Hepatocyte (in vitro differentiated cells): ENCODE measurements at regions not wholly inside any gene's neighbourhood (a gene's known extent, or its start where the extent isn't known, plus 50 kb on each side); places are given as distances from the start of the nearest gene placed in this dataset.

Experiments used
- DNase-seq: peaks from one replicate; pipeline ENCODE4 v3.0.0-alpha.2; 2016; ENCODE audit warnings: low spot score
- H2AFZ ChIP-seq: fragments of 200-600 bp; sonication (generic); 2 replicates; pipeline ENCODE4 v1.6.0; 2016; ENCODE audit warnings: antibody characterized with exemption, mild to moderate bottlenecking
- H3K27ac ChIP-seq: fragments of 200-600 bp; sonication (generic); 2 replicates; pipeline ENCODE4 v1.5.1; 2016; ENCODE audit warnings: mild to moderate bottlenecking
- H3K27me3 ChIP-seq: fragments of 200-600 bp; sonication (generic); 2 replicates; pipeline ENCODE4 v1.6.1; 2016
- H3K36me3 ChIP-seq: fragments of 200-600 bp; sonication (generic); replicated peaks from 2 replicates; pipeline ENCODE4 v1.5.1; 2016; ENCODE audit warnings: low read depth; ENCODE audit not compliant: insufficient read depth
- H3K4me1 ChIP-seq: fragments of 200-600 bp; sonication (generic); 2 replicates; pipeline ENCODE4 v1.5.1; 2016; ENCODE audit warnings: mild to moderate bottlenecking, moderate library complexity; ENCODE audit not compliant: insufficient read depth
- H3K4me2 ChIP-seq: fragments of 200-600 bp; sonication (generic); 2 replicates; pipeline ENCODE4 v1.6.0; 2016
- H3K4me3 ChIP-seq: fragments of 200-600 bp; sonication (generic); 2 replicates; pipeline ENCODE4 v1.5.1; 2016; ENCODE audit warnings: mild to moderate bottlenecking
- H3K79me2 ChIP-seq: fragments of 200-600 bp; sonication (generic); 2 replicates; pipeline ENCODE4 v1.6.0; 2017; ENCODE audit warnings: mild to moderate bottlenecking
- H3K9me2 ChIP-seq: fragments of 200-600 bp; sonication (generic); replicated peaks from 2 replicates; pipeline ENCODE4 v1.6.0; 2017; ENCODE audit warnings: mild to moderate bottlenecking; ENCODE audit not compliant: insufficient read depth
- H3K9me3 ChIP-seq: fragments of 200-600 bp; sonication (generic); 2 replicates; pipeline ENCODE4 v1.5.1; 2016; ENCODE audit warnings: low read depth, mild to moderate bottlenecking
- H4K20me1 ChIP-seq: fragments of 200-600 bp; sonication (generic); 2 replicates; pipeline ENCODE4 v1.6.0; 2016; ENCODE audit warnings: mild to moderate bottlenecking; ENCODE audit not compliant: insufficient read depth, poor library complexity, severe bottlenecking
- CTCF ChIP-seq: fragments of 200-600 bp; sonication (generic); IDR thresholded peaks from 2 replicates; pipeline ENCODE4 v1.5.1; 2016; ENCODE audit warnings: antibody characterized with exemption, mild to moderate bottlenecking; ENCODE audit not compliant: poor library complexity
- EZH2 ChIP-seq: fragments of 200-600 bp; sonication (generic); IDR thresholded peaks from 2 replicates; pipeline ENCODE4 v1.6.1; 2016; ENCODE audit warnings: antibody characterized with exemption, mild to moderate bottlenecking, borderline replicate concordance
- EZH2phosphoT487 ChIP-seq: fragments of 200-600 bp; sonication (generic); IDR thresholded peaks from one replicate; pipeline ENCODE4 v1.6.1; 2018; ENCODE audit warnings: antibody characterized with exemption, mild to moderate bottlenecking, low read depth, moderate library complexity; ENCODE audit not compliant: unreplicated experiment, severe bottlenecking
- WGBS: methylation state at CpG from one replicate; pipeline ENCODE4 v1.1.6; 2016; ENCODE audit warnings: low lambda C conversion rate; ENCODE audit errors: missing lambda C conversion rate; 5-methylcytosine and 5-hydroxymethylcytosine counted together

- H3K4me2 ChIP-seq, result no peak overlapping the region
- no peaks in the 10 kb centered on the region for H3K36me3 ChIP-seq
- no peak overlapping the region for H3K4me3 ChIP-seq
- H3K9me3 ChIP-seq, result no peaks in the 10 kb centered on the region
- H2AFZ ChIP-seq, result no peak overlapping the region
- no peaks in the 10 kb centered on the region for H3K9me2 ChIP-seq
- no peak for DNase-seq
- TF ChIP-seq EZH2phosphoT487 (no peak), CTCF (no peak), EZH2 (no peak)
- H3K27me3 ChIP-seq, result no peaks in the 10 kb centered on the region
- 90% methylated on average over 2 of the region's 2 CpGs for WGBS
- H3K27ac ChIP-seq, result no peak overlapping the region
- H4K20me1 ChIP-seq, result no peaks in the 10 kb centered on the region
- no peaks in the 10 kb centered on the region for H3K79me2 ChIP-seq
- no peaks in the 10 kb centered on the region for H3K4me1 ChIP-seq
These were observed 538.0 kb downstream of the PTPRU start for GRCh38 chr1:29774355-29774754.

- Histone ChIP-seq H3K36me3 (no peaks in the 10 kb centered on the region), H3K4me2 (no peak overlapping the region), H3K27me3 (peaks cover 4% of the 10 kb centered on the region)
These were observed 536.3 kb downstream of the PTPRU start for GRCh38 chr1:29772584-29773100.

GRCh38 chr1:29767769-29768425 is 531.6 kb downstream of the PTPRU start:
- no peaks in the 10 kb centered on the region for H3K4me1 ChIP-seq
- no peaks in the 10 kb centered on the region for H3K9me3 ChIP-seq
- H3K9me2 ChIP-seq, result no peaks in the 10 kb centered on the region
- no peak overlapping the region for H3K27ac ChIP-seq
- peaks cover 4% of the 10 kb centered on the region for H3K27me3 ChIP-seq
- H3K79me2 ChIP-seq, result no peaks in the 10 kb centered on the region
- WGBS, result 67% methylated on average over 11 of the region's 11 CpGs
- H4K20me1 ChIP-seq, result no peaks in the 10 kb centered on the region
- no peaks in the 10 kb centered on the region for H3K36me3 ChIP-seq
- no peak overlapping the region for H3K4me3 ChIP-seq
- H3K4me2 ChIP-seq, result no peak overlapping the region
- no peak overlapping the region for H2AFZ ChIP-seq
- no peak for DNase-seq
- no peak for TF ChIP-seq EZH2phosphoT487
- TF ChIP-seq EZH2, result no peak

More at GRCh38 chr1:29772584-29773100, 536.3 kb downstream of the PTPRU start:
- no peaks in the 10 kb centered on the region for H3K9me3 ChIP-seq
- H3K4me3 ChIP-seq, result no peak overlapping the region
- no peaks in the 10 kb centered on the region for H3K79me2 ChIP-seq
- H3K27ac ChIP-seq, result no peak overlapping the region
- H2AFZ ChIP-seq, result no peak overlapping the region
- no peaks in the 10 kb centered on the region for H3K9me2 ChIP-seq
- no peaks in the 10 kb centered on the region for H3K4me1 ChIP-seq
- no peak for DNase-seq
- no peaks in the 10 kb centered on the region for H4K20me1 ChIP-seq
- TF ChIP-seq EZH2phosphoT487 (no peak), CTCF (no peak), EZH2 (no peak)
- WGBS, result 67% methylated on average over 4 of the region's 4 CpGs

- Histone ChIP-seq H3K27ac (no peak overlapping the region), H3K79me2 (no peaks in the 10 kb centered on the region), H3K4me2 (no peak overlapping the region), H3K36me3 (no peaks in the 10 kb centered on the region), H3K4me1 (no peaks in the 10 kb centered on the region), H3K9me3 (no peaks in the 10 kb centered on the region), H3K4me3 (no peak overlapping the region), H2AFZ (no peak overlapping the region), H4K20me1 (no peaks in the 10 kb centered on the region), H3K9me2 (no peaks in the 10 kb centered on the region), H3K27me3 (peaks cover 4% of the 10 kb centered on the region)
- WGBS, result 87% methylated on average over 27 of the region's 27 CpGs
- DNase-seq, result no peak
- TF ChIP-seq CTCF (no peak), EZH2 (no peak), EZH2phosphoT487 (no peak)
These were observed 530.9 kb downstream of the PTPRU start for GRCh38 chr1:29767088-29767685.
